BJ (cell line): ENCODE measurements at regions not wholly inside any gene's neighbourhood (a gene's known extent, or its start where the extent isn't known, plus 50 kb on each side); places are given as distances from the start of the nearest gene placed in this dataset.

ENCODE experiments used
- CTCF ChIA-PET: fragments of 350-600 bp; formaldehyde crosslinking; extraction: SDS; loops from one replicate; lab custom pipeline; 2021; ENCODE audit warnings: antibody characterized with exemption, inconsistent platforms; lab: Yijun Ruan, JAX
- POLR2A ChIA-PET: fragments of 300-600 bp; sonication (Branson Sonifier 250); formaldehyde crosslinking; extraction: SDS; loops from one replicate; lab custom pipeline; 2021; ENCODE audit warnings: antibody characterized with exemption; lab: Charles Lee
- DNase-seq: peaks from one replicate; pipeline ENCODE4 v3.0.0-alpha.2; 2011; ENCODE audit warnings: low read depth
- H3K27me3 ChIP-seq: 2 replicates; pipeline ENCODE4 v1.6.0; 2011; ENCODE audit warnings: low read length; ENCODE audit not compliant: control insufficient read depth, insufficient read depth
- H3K36me3 ChIP-seq: 2 replicates; pipeline ENCODE4 v1.5.1; 2011; ENCODE audit warnings: low read length; ENCODE audit not compliant: control insufficient read depth, insufficient read depth
- H3K4me3 ChIP-seq: 2 replicates; pipeline ENCODE4 v1.5.1; 2011; ENCODE audit warnings: low read depth, mild to moderate bottlenecking, control low read depth, low read length
- TF ChIP-seq, protein P1 (sequence below): IDR thresholded peaks from 2 replicates; pipeline ENCODE4 v1.5.1; 2011; ENCODE audit warnings: low read depth, mild to moderate bottlenecking, control low read depth, inconsistent platforms, low read length, moderate library complexity; ENCODE audit not compliant: insufficient read depth

DNA sequence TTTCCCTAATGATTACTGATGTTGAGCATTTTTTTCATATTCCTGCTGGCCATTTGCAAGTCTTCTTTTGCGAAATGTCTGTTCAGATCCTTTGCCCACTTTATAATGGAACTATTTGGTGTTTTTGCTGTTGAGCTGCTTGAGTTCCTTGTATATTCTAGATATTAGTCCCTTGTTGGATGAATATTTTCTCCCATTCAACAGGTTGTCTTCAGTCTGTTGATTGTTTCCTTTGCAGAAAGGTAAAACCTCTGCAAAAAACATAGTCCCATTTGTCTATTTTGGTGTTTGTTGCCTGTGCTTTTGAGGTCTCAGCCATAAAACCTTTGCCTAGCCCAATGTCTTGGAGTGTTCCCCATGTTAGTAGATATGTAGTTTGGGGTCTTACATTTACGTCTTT, 78.0 kb upstream of the GUCA2B start:
- no peaks in the 10 kb centered on the region for H3K36me3 ChIP-seq
- CTCF ChIA-PET: no interaction called here
- TF ChIP-seq, protein P1, sequence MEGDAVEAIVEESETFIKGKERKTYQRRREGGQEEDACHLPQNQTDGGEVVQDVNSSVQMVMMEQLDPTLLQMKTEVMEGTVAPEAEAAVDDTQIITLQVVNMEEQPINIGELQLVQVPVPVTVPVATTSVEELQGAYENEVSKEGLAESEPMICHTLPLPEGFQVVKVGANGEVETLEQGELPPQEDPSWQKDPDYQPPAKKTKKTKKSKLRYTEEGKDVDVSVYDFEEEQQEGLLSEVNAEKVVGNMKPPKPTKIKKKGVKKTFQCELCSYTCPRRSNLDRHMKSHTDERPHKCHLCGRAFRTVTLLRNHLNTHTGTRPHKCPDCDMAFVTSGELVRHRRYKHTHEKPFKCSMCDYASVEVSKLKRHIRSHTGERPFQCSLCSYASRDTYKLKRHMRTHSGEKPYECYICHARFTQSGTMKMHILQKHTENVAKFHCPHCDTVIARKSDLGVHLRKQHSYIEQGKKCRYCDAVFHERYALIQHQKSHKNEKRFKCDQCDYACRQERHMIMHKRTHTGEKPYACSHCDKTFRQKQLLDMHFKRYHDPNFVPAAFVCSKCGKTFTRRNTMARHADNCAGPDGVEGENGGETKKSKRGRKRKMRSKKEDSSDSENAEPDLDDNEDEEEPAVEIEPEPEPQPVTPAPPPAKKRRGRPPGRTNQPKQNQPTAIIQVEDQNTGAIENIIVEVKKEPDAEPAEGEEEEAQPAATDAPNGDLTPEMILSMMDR: no peak
- DNase-seq: no peak
- POLR2A ChIA-PET: no interaction called here
- H3K4me3 ChIP-seq: no peak overlapping the region
- H3K27me3 ChIP-seq: no peaks in the 10 kb centered on the region; the same call in 1 of the 2 replicates

DNA sequence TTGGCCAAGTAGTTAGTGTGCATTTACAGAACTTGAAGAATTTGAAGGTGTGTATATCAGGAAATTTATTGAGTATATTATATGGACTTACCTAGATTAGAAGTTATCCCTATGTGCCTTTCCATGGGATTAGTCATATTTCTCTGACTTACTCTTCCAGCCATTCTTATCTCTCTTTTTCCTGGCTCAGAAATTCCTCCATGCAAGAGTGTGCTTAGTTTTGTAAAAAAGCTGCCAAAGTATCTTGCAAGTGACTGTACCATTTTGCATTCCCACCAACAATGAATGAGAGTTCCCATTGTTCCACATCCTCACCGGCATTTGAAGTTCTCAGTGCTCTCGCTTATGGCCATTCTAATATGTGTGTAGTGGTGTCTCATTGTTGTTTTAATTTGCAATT, 82.2 kb upstream of the GUCA2B start:
- Histone ChIP-seq H3K27me3 (no peaks in the 10 kb centered on the region; the same call in 1 of the 2 replicates), H3K36me3 (no peaks in the 10 kb centered on the region), H3K4me3 (no peak overlapping the region)
- ChIA-PET POLR2A (no interaction called here), CTCF (no interaction called here)
- DNase-seq: no peak
- TF ChIP-seq, protein P1: no peak

DNA sequence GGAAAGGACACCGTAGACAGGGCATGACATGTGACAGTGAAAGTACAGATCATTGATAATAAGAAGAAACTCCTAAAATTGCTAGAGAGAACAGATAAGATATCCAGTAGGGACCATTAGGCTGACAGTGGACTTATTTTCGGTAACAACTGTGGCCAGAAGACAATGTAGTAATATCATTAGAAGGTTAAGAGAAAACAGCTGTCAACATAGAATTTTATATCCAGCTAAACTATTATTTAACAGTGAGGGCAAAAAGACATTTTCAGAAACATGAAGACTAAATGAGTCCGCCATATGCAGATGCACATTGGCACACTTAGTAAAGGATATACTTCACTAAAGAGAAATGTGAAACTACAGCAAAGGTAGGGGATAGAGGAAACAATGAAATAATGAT, 95.4 kb upstream of the GUCA2B start:
- TF ChIP-seq, protein P1: no peak
- CTCF ChIA-PET: no interaction called here

DNA sequence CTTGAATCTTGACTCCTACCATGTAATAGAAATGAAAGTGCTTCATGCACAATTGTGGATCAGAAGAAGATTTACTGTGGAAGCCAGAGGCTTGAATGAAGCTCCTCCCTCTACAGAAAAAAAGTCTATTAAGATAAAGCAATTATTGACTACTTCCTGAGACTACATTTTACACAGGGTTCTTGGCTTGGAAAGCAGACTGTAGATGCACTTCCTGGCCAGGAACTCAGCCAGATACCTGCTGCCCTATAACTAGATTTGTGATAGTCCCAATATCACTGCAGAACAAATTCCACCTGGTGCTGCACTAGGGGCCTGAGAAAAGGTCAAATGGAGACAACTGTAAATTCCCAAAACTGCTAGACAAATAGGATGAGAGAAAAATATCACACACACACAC, 96.8 kb upstream of the GUCA2B start:
- H3K36me3 ChIP-seq: no peaks in the 10 kb centered on the region
- no peaks in the 10 kb centered on the region for H3K27me3 ChIP-seq
- ChIA-PET POLR2A (no interaction called here), CTCF (interaction anchor here (0.6 kb wide), 1 partner anchor 1172 kb away, joined by 4 read pairs; no protein-coding TSS in a partner anchor)
- no peak overlapping the region for H3K4me3 ChIP-seq
- DNase-seq: no peak
- TF ChIP-seq, protein P1: no peak

More for the DNA sequence above, 95.4 kb upstream of the GUCA2B start:
- POLR2A ChIA-PET: no interaction called here
- Histone ChIP-seq H3K4me3 (no peak overlapping the region), H3K36me3 (no peaks in the 10 kb centered on the region), H3K27me3 (no peaks in the 10 kb centered on the region)
- DNase-seq: no peak

DNA sequence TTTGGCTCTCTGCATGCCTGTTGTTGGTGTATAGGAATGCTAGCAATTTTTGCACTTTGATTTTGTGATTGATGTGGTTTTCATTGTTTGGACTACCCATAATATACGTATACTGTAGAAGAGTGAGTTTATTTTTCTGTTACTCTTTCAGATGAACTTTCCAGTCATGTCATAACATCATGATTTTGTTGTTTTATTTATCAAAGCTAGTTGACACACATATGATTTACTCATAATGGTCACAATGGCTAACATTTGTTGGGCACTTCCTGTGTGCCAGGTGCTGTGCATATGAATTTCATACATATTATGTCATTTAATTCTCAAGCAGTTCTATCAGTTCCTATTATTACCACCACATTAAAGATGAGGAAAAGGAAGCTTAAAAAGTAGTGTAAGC, 98.1 kb upstream of the GUCA2B start:
- ChIA-PET CTCF (no interaction called here), POLR2A (no interaction called here)
- no peaks in the 10 kb centered on the region for H3K36me3 ChIP-seq
- TF ChIP-seq, protein P1: no peak
- H3K27me3 ChIP-seq: no peaks in the 10 kb centered on the region
- no peak overlapping the region for H3K4me3 ChIP-seq
- no peak for DNase-seq
